DND-41 (cell line): ENCODE measurements at regions not wholly inside any gene's neighbourhood (a gene's known extent, or its start where the extent isn't known, plus 50 kb on each side); places are given as distances from the start of the nearest gene placed in this dataset.
"Not testable (repeated sequence)": the region's sequence is repeated elsewhere in the genome, so short reads cannot be mapped to it uniquely, and the experiment has no call there.

Experiments used
- ATAC-seq: fragments of 200-7000 bp; cut with Tn5 transposase; 3 replicates; pipeline ENCODE4 v1.9.1; 2021; ENCODE audit warnings: low read depth; ENCODE audit not compliant: insufficient read depth
- DNase-seq: peaks from one replicate; pipeline ENCODE4 v3.0.0-alpha.2; 2020
- H2AFZ ChIP-seq: 2 replicates; pipeline ENCODE4 v1.6.0; 2012; ENCODE audit warnings: low read depth, low read length
- H3K27ac ChIP-seq: 2 replicates; pipeline ENCODE4 v1.5.1; 2012; ENCODE audit warnings: low read length, inconsistent platforms
- H3K27me3 ChIP-seq: fragments of 200-600 bp; sonication (generic); 2 replicates; pipeline ENCODE4 v1.6.0; 2012; ENCODE audit warnings: low read length, mild to moderate bottlenecking, inconsistent platforms; ENCODE audit not compliant: insufficient read depth, poor library complexity
- H3K36me3 ChIP-seq: 2 replicates; pipeline ENCODE4 v1.5.1; 2012; ENCODE audit warnings: low read length, inconsistent platforms; ENCODE audit not compliant: insufficient read depth
- H3K4me1 ChIP-seq: 2 replicates; pipeline ENCODE4 v1.5.1; 2012; ENCODE audit warnings: mild to moderate bottlenecking, low read length; ENCODE audit not compliant: insufficient read depth
- H3K4me2 ChIP-seq: 2 replicates; pipeline ENCODE4 v1.6.0; 2012; ENCODE audit warnings: mild to moderate bottlenecking, moderate library complexity, low read length, inconsistent platforms; ENCODE audit not compliant: insufficient read depth
- H3K4me3 ChIP-seq, 2 experiments: fragments of 200-600 bp in 1 of 2; shearing (Covaris generic) in 1 of 2; 2 replicates each; pipeline ENCODE4 v1.5.1; 2012 to 2016; ENCODE audit warnings: inconsistent platforms in 2 of 2, low read length in 2 of 2, mild to moderate bottlenecking in 2 of 2, low read depth in 1 of 2, moderate library complexity in 1 of 2
- H3K79me2 ChIP-seq: 2 replicates; pipeline ENCODE4 v1.6.0; 2012; ENCODE audit warnings: low read length, inconsistent platforms; ENCODE audit not compliant: insufficient read depth
- H3K9ac ChIP-seq: 2 replicates; pipeline ENCODE4 v1.6.0; 2012; ENCODE audit warnings: low read depth, mild to moderate bottlenecking, inconsistent platforms, low read length, moderate library complexity
- H3K9me3 ChIP-seq: 2 replicates; pipeline ENCODE4 v1.5.1; 2012; ENCODE audit warnings: low read length, moderate library complexity, mild to moderate bottlenecking, inconsistent platforms; ENCODE audit not compliant: insufficient read depth, severe bottlenecking
- H4K20me1 ChIP-seq: 2 replicates; pipeline ENCODE4 v1.6.0; 2012; ENCODE audit warnings: low read length; ENCODE audit not compliant: insufficient read depth

DNA sequence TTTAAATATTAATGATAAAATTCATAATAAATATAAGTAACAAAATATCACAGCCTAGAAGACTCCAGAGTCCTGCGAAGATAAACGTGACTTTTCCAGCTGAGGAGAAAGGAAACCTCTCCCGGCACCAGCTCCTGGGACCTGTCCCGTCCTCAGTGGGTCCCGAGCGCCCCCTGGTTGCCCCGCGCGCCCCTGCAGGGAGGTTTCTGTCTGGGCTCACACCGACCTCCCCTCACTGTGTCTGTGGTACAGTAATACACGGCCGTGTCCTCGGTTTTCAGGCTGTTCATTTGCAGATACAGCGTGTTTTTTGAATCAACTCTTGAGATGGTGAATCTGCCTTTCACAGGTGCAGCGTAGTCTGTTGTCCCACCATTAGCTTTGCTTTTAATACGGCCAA, 478.7 kb downstream of the TP53TG3F start:
- H3K4me3 ChIP-seq, H3K9me3 ChIP-seq, H3K4me2 ChIP-seq, H2AFZ ChIP-seq, H3K9ac ChIP-seq, H3K4me1 ChIP-seq, H3K36me3 ChIP-seq, H3K27me3 ChIP-seq, H3K27ac ChIP-seq, DNase-seq, H3K79me2 ChIP-seq, H4K20me1 ChIP-seq, ATAC-seq: not testable (repeated sequence)

DNA sequence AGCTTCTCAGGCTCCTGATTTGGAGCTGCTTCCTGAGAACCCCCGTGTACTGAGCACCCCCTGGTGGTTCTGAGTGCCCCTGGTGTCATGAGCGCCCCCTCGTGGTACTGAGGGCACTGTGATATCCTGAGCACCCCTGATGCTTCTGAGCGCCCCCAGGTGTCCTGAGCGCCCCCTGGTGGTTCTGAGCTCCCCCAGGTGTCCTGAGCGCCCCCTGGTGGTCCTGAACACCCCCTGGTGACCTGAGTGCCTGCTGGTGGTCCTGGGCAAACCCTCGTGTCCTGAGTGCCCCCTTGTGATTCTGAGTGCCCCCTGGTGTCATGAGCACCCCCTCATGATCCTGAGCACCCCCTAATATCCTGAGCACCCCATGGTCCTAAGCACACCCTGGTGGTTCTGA, 502.1 kb downstream of the TP53TG3F start:
- not testable (repeated sequence) for H3K4me3 ChIP-seq, H3K9me3 ChIP-seq, H3K27me3 ChIP-seq, H3K4me2 ChIP-seq, H3K27ac ChIP-seq, H3K4me1 ChIP-seq, H4K20me1 ChIP-seq, DNase-seq, H3K9ac ChIP-seq, H3K79me2 ChIP-seq, H3K36me3 ChIP-seq, H2AFZ ChIP-seq, ATAC-seq

DNA sequence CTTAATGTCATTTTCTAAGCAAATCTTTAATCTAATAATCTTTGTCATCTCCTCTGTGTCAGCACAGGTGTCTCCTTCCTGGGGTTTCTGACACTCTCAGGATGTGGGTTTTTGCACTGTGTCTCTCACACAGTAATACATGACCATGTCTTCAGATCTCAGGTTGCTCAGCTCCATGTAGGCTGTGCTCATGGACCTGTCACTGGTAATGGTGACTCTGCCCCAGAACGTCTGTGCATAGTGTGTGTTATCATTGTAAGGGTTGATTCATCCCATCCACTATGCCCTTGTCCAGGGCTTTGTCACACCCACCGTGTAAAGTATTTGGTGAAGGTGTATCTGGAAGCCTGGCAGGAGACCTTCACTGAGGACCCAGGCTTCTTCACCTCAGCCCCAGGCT, 506.1 kb downstream of the TP53TG3F start:
- not testable (repeated sequence) for H3K4me1 ChIP-seq, H3K4me2 ChIP-seq, H3K9me3 ChIP-seq, H3K4me3 ChIP-seq, DNase-seq, H3K79me2 ChIP-seq, H3K9ac ChIP-seq, H4K20me1 ChIP-seq, H3K27ac ChIP-seq, H3K27me3 ChIP-seq, H2AFZ ChIP-seq, H3K36me3 ChIP-seq
- ATAC-seq = peak; percentile 88

DNA sequence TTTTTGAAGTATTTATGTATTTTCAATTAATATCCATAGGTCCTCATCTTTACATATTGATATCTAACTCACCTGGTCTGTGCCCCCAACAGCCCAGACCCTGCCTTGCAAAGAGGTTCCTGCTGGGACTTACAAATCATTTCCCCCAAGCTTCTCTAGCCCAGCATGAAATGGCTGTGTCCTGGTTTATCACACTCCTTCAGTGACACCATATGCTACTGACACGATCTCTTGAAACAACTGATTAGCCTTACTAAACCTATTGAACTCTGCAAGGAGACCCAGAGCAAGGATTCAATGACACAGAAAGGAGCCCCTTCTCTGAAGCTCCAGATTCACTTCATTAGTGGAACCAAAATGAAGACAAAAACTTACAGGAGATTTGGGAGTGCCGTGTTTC, 507.4 kb downstream of the TP53TG3F start:
- not testable (repeated sequence) for H3K79me2 ChIP-seq, H3K27ac ChIP-seq, H3K4me2 ChIP-seq, H3K4me3 ChIP-seq, H3K4me1 ChIP-seq, H4K20me1 ChIP-seq, H3K9ac ChIP-seq, H3K9me3 ChIP-seq, ATAC-seq, H3K27me3 ChIP-seq, H2AFZ ChIP-seq, DNase-seq, H3K36me3 ChIP-seq

DNA sequence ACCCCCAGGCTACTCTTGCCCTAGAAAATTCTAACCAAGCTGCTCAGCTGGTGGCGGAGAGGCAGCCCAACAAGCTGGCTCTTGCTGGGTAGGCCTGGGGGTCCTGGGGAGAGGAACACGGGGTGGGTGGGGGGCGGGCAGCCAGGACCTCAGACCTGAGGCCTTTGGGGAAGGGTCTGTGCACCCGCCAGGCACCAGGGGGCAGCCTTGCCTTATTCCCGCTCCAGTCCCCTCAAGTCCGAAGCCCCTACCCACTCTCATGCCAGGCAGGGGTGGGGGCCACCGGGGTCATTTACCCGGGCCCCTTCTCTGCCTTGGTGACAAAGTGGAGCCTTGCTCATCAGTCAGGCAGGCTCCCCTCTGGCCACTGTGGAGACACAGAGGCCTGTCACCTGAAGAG, 515.1 kb downstream of the TP53TG3F start:
- H3K79me2 ChIP-seq, H3K4me2 ChIP-seq, H3K4me3 ChIP-seq, H3K27me3 ChIP-seq, H3K27ac ChIP-seq, H2AFZ ChIP-seq, DNase-seq, H3K4me1 ChIP-seq, H3K9ac ChIP-seq, ATAC-seq, H4K20me1 ChIP-seq, H3K36me3 ChIP-seq, H3K9me3 ChIP-seq: not testable (repeated sequence)

DNA sequence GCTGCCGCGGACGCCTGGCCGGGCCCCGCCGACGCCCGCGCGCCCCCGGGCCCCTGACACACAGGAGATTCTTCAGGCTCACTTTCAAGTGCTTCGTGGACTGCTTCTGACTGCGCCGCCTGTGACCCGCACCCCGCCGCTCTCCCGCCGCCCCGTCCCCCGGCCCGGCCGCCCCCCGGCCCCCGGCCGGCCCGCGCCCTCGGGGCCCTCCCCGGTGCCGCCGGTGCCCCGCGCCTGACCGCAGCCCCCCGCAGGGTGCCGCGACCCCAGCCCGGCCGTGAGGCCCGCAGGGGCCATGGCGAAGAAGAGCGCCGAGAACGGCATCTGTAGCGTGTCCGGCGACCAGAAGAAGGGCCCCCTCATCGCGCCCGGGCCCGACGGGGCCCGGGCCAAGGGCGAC, 516.3 kb downstream of the TP53TG3F start:
- not testable (repeated sequence) for H3K36me3 ChIP-seq, H3K4me1 ChIP-seq, H3K9me3 ChIP-seq, H3K27me3 ChIP-seq, H2AFZ ChIP-seq, H4K20me1 ChIP-seq, H3K27ac ChIP-seq, H3K9ac ChIP-seq, H3K79me2 ChIP-seq, H3K4me2 ChIP-seq, ATAC-seq, DNase-seq, H3K4me3 ChIP-seq

DNA sequence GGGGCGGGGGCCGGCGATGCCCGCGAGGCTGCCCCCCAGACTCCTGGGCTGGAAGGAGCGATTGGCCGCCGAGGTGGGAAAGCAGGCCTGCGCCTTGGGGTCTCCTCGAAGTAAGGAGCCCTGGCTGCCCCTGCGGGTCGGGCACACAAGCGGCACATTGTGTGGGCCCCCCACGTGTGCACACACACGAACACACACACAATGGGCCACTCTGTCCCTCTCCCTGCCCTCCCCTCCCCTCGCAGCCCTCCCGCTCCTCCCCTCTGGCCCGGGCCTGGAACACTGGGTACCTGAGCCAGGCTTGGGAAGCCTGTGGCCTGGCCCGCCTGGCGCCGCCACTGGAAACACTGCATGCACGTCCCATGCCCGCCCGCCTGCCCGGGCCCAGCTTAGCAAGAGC, 517.1 kb downstream of the TP53TG3F start:
- H3K27me3 ChIP-seq, H3K36me3 ChIP-seq, H3K9ac ChIP-seq, H3K4me3 ChIP-seq, H2AFZ ChIP-seq, H3K4me1 ChIP-seq, H3K27ac ChIP-seq, H4K20me1 ChIP-seq, DNase-seq, H3K9me3 ChIP-seq, H3K4me2 ChIP-seq, H3K79me2 ChIP-seq, ATAC-seq: not testable (repeated sequence)

DNA sequence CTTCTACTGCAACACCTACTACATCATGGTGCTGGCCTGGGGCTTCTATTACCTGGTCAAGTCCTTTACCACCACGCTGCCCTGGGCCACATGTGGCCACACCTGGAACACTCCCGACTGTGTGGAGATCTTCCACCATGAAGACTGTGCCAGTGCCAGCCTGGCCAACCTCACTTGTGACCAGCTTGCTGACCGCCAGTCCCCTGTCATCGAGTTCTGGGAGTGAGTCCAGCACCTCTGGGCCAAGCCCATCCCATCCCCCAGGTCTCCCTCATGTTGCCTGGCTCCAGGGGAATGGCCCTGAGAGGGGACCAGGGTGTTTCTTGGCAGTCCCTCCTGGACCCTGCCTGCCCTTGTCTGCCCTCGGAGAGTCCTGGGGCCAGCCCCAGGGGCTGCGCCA, 519.4 kb downstream of the TP53TG3F start:
- not testable (repeated sequence) for H3K9me3 ChIP-seq, H3K36me3 ChIP-seq, H3K27me3 ChIP-seq, DNase-seq, H3K79me2 ChIP-seq, H2AFZ ChIP-seq, H4K20me1 ChIP-seq, H3K27ac ChIP-seq, H3K4me2 ChIP-seq, H3K4me1 ChIP-seq, H3K4me3 ChIP-seq, H3K9ac ChIP-seq, ATAC-seq

DNA sequence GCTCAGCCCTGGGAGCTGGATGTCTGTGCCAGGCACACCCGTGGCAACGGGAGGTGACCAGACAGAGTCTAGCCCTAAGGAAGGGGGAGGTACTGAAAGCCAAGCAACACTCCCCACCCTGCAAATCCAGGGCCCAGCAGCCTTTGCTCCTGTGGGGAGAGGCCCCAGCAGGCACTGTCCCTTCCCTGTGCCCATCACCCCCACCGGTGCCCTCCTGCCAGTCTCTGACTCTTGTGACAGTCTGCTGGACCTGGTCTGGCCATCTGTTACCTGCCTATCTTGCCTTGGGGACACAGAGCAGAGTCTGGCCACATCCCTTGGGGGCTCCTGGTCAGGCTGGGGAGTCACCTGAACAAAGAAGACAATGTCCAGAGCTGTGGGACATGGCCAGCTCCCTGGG, 520.2 kb downstream of the TP53TG3F start:
- not testable (repeated sequence) for H3K4me1 ChIP-seq, H2AFZ ChIP-seq, DNase-seq, H3K27ac ChIP-seq, H3K27me3 ChIP-seq, H3K9ac ChIP-seq, H3K79me2 ChIP-seq, H3K4me3 ChIP-seq, ATAC-seq, H3K36me3 ChIP-seq, H3K4me2 ChIP-seq, H3K9me3 ChIP-seq, H4K20me1 ChIP-seq
